ENCODE measurements at regions not wholly inside any gene's neighbourhood (a gene's known extent, or its start where the extent isn't known, plus 50 kb on each side); places are given as distances from the start of the nearest gene placed in this dataset.

DNA sequence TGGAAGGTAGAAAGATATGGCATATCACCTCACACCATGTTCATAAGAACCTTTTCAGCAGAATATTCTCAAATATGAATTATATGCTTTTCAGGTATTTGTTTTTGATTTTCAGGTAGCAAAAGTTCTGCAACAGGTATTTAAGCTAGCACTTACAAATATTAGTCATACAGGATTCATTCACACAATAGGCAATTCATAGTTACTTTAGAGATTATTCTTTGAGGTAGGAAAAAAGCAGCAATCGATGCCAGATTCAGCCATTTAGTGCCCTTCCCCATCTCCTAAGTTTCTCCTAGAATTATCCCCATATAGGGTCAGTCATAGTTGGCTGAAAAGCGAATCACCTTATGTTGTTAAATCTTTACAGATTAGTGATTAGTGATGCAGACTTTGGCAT is 177.4 kb upstream of the MMADHC start:
- no peak for FAIRE-seq
- no peaks in the 10 kb centered on the region for H3K27me3 ChIP-seq (ENCODE audit: control insufficient read depth, extremely low read depth, insufficient read depth, low read length)
- no peak overlapping the region for H3K4me3 ChIP-seq (ENCODE audit: control insufficient read depth in 2 of 3, extremely low read depth in 1 of 3, insufficient read depth in 2 of 3, low read depth in 1 of 3, low read length in 3 of 3)
- H2AFZ ChIP-seq (ENCODE audit: control insufficient read depth, low read length) = no peak overlapping the region
- H4K20me1 ChIP-seq (ENCODE audit: control insufficient read depth, extremely low read depth, insufficient read depth, low read length) = no peaks in the 10 kb centered on the region
- H3K79me2 ChIP-seq (ENCODE audit: control insufficient read depth, insufficient read depth, low read length) = no peaks in the 10 kb centered on the region
- no peaks in the 10 kb centered on the region for H3K36me3 ChIP-seq (ENCODE audit: control insufficient read depth in 2 of 2, extremely low read depth in 1 of 2, insufficient read depth in 2 of 2, low read length in 2 of 2)
- H3K27ac ChIP-seq (ENCODE audit: control insufficient read depth, insufficient read depth, low read length) = no peak overlapping the region
- DNase-seq (ENCODE audit: low read depth, low spot score) = no peak
- TF ChIP-seq, protein P1, sequence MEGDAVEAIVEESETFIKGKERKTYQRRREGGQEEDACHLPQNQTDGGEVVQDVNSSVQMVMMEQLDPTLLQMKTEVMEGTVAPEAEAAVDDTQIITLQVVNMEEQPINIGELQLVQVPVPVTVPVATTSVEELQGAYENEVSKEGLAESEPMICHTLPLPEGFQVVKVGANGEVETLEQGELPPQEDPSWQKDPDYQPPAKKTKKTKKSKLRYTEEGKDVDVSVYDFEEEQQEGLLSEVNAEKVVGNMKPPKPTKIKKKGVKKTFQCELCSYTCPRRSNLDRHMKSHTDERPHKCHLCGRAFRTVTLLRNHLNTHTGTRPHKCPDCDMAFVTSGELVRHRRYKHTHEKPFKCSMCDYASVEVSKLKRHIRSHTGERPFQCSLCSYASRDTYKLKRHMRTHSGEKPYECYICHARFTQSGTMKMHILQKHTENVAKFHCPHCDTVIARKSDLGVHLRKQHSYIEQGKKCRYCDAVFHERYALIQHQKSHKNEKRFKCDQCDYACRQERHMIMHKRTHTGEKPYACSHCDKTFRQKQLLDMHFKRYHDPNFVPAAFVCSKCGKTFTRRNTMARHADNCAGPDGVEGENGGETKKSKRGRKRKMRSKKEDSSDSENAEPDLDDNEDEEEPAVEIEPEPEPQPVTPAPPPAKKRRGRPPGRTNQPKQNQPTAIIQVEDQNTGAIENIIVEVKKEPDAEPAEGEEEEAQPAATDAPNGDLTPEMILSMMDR (optimal IDR thresholded peaks at IDR 0.05 in 1 of 3, IDR thresholded peaks at IDR 0.05 in 1 of 3, conservative IDR thresholded peaks at IDR 0.05 in 1 of 3; ENCODE audit: extremely low read depth in 1 of 3, insufficient read depth in 2 of 3, low read length in 3 of 3) = no peak
- no peak for TF ChIP-seq EZH2 (IDR thresholded peaks at IDR 0.05; ENCODE audit: low read length)
- H3K4me1 ChIP-seq (ENCODE audit: control insufficient read depth, extremely low read depth, insufficient read depth, low read length) = peaks cover 13% of the 10 kb centered on the region
- dilution Hi-C loops (cut with MboI; ENCODE audit: extremely low pct_ligation_motif_present, low sequenced_read_pairs) = no loop called here
- H3K9me1 ChIP-seq (ENCODE audit: control insufficient read depth, extremely low read depth, insufficient read depth, low read length) = no peaks in the 10 kb centered on the region
- no peak overlapping the region for H3K9ac ChIP-seq (ENCODE audit: control insufficient read depth, extremely low read depth, insufficient read depth, low read length)
- no peak overlapping the region for H3K4me2 ChIP-seq (ENCODE audit: control insufficient read depth, extremely low read depth, insufficient read depth, low read depth, low read length)
- no peaks in the 10 kb centered on the region for H3K9me3 ChIP-seq (ENCODE audit: control insufficient read depth, low read depth, low read length)

DNA sequence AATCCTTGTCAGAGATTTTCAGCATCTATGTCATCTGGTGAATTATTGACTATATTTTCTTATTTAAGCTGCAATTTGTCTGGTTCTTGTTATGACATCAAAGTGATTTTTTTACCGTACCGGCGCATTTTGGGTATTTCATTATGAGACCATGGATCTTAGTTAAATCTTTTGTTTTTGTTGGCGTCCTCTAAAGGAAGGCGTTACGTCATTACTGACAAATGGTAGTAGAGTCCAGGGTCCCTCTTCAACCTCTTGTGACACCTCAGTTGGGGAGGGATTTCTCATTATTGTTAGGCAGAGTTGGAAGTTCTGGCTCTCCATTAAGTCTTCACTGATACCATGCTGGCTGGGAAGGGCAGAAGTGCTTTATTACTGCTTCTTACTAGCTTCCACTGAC is 175.8 kb upstream of the MMADHC start:
- no peaks in the 10 kb centered on the region for H3K79me2 ChIP-seq (ENCODE audit: control insufficient read depth, insufficient read depth, low read length)
- no peaks in the 10 kb centered on the region for H3K9me1 ChIP-seq (ENCODE audit: control insufficient read depth, extremely low read depth, insufficient read depth, low read length)
- no peak overlapping the region for H3K4me3 ChIP-seq (ENCODE audit: control insufficient read depth in 2 of 3, extremely low read depth in 1 of 3, insufficient read depth in 2 of 3, low read depth in 1 of 3, low read length in 3 of 3)
- dilution Hi-C loops (cut with MboI; ENCODE audit: extremely low pct_ligation_motif_present, low sequenced_read_pairs) = no loop called here
- DNase-seq (ENCODE audit: low read depth, low spot score) = no peak
- no peak overlapping the region for H3K27ac ChIP-seq (ENCODE audit: control insufficient read depth, insufficient read depth, low read length)
- no peak overlapping the region for H3K4me2 ChIP-seq (ENCODE audit: control insufficient read depth, extremely low read depth, insufficient read depth, low read depth, low read length)
- FAIRE-seq = no peak
- TF ChIP-seq, protein P1 (optimal IDR thresholded peaks at IDR 0.05 in 1 of 3, IDR thresholded peaks at IDR 0.05 in 1 of 3, conservative IDR thresholded peaks at IDR 0.05 in 1 of 3; ENCODE audit: extremely low read depth in 1 of 3, insufficient read depth in 2 of 3, low read length in 3 of 3) = no peak
- TF ChIP-seq EZH2 (IDR thresholded peaks at IDR 0.05; ENCODE audit: low read length) = no peak
- no peak overlapping the region for H3K9ac ChIP-seq (ENCODE audit: control insufficient read depth, extremely low read depth, insufficient read depth, low read length)
- no peaks in the 10 kb centered on the region for H3K27me3 ChIP-seq (ENCODE audit: control insufficient read depth, extremely low read depth, insufficient read depth, low read length)
- H2AFZ ChIP-seq (ENCODE audit: control insufficient read depth, low read length) = no peak overlapping the region
- no peaks in the 10 kb centered on the region for H3K9me3 ChIP-seq (ENCODE audit: control insufficient read depth, low read depth, low read length)
- no peaks in the 10 kb centered on the region for H4K20me1 ChIP-seq (ENCODE audit: control insufficient read depth, extremely low read depth, insufficient read depth, low read length)
- peaks cover 9% of the 10 kb centered on the region for H3K4me1 ChIP-seq (ENCODE audit: control insufficient read depth, extremely low read depth, insufficient read depth, low read length)
- H3K36me3 ChIP-seq (ENCODE audit: control insufficient read depth in 2 of 2, extremely low read depth in 1 of 2, insufficient read depth in 2 of 2, low read length in 2 of 2) = no peaks in the 10 kb centered on the region

Measured in keratinocyte (primary cell).